ENCODE measurements at regions not wholly inside any gene's neighbourhood (a gene's known extent, or its start where the extent isn't known, plus 50 kb on each side); places are given as distances from the start of the nearest gene placed in this dataset.

DNA sequence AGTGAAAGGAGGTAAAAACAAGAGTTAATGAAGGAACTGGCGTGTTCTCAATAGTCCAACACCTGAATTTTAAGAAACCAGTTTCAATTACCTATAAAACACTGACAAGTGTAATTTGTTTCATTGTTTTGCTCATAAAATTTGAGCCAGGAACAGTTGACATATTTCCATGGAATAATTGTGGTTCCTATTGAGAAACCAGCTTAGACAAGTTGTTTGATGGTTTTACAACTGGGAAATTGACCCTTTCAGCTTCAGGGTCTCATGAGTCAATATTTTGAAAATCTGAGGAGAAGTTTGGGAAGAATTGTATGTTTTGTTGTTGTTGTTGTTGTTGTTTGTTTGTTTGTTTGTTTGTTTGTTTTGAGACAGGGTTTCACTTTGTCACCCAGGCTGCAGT, 69.1 kb upstream of the GADD45A start:
- no peak for DNase-seq (ENCODE audit: low spot score)
- TF ChIP-seq, protein P1, sequence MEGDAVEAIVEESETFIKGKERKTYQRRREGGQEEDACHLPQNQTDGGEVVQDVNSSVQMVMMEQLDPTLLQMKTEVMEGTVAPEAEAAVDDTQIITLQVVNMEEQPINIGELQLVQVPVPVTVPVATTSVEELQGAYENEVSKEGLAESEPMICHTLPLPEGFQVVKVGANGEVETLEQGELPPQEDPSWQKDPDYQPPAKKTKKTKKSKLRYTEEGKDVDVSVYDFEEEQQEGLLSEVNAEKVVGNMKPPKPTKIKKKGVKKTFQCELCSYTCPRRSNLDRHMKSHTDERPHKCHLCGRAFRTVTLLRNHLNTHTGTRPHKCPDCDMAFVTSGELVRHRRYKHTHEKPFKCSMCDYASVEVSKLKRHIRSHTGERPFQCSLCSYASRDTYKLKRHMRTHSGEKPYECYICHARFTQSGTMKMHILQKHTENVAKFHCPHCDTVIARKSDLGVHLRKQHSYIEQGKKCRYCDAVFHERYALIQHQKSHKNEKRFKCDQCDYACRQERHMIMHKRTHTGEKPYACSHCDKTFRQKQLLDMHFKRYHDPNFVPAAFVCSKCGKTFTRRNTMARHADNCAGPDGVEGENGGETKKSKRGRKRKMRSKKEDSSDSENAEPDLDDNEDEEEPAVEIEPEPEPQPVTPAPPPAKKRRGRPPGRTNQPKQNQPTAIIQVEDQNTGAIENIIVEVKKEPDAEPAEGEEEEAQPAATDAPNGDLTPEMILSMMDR (IDR thresholded peaks at IDR 0.05; ENCODE audit: extremely low read depth, insufficient read depth, missing control alignments) = no peak
- in situ Hi-C loops (cut with MboI; ENCODE audit: low pct_unique_long_range_greater_than_20kb, low sequenced_read_pairs, unreplicated experiment) = no loop called here

DNA sequence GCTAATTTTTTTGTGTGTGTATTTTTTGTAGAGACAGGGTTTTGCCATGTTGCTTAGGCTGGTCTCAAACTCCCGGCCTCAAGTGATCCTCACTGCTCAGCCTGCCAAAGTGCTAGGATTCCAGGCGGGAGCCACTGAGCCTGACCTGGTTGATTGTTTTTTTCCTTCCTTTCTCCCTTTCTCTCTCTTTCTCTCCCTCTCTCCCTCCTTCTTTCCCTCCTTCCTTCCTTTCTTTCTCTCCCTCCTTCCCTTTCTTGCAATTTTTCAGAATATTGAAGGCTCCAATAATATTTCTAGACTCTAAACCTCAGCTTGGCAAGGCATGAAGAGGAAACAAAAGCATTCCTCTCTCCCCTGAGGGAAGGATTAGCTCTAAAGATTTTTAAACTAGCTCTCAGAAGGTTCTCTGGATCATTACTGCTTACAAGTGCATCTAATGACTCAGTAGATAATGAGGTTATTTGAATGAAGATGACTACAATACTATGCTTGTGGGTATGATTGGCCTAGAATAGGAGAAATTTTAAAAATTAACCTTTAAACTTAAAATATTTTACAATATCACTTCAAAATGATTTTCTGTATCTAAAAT, 68.5 kb upstream of the GADD45A start:
- in situ Hi-C loops (cut with MboI; ENCODE audit: low pct_unique_long_range_greater_than_20kb, low sequenced_read_pairs, unreplicated experiment) = no loop called here
- DNase-seq (ENCODE audit: low spot score) = no peak
- TF ChIP-seq, protein P1 (IDR thresholded peaks at IDR 0.05; ENCODE audit: extremely low read depth, insufficient read depth, missing control alignments) = no peak

DNA sequence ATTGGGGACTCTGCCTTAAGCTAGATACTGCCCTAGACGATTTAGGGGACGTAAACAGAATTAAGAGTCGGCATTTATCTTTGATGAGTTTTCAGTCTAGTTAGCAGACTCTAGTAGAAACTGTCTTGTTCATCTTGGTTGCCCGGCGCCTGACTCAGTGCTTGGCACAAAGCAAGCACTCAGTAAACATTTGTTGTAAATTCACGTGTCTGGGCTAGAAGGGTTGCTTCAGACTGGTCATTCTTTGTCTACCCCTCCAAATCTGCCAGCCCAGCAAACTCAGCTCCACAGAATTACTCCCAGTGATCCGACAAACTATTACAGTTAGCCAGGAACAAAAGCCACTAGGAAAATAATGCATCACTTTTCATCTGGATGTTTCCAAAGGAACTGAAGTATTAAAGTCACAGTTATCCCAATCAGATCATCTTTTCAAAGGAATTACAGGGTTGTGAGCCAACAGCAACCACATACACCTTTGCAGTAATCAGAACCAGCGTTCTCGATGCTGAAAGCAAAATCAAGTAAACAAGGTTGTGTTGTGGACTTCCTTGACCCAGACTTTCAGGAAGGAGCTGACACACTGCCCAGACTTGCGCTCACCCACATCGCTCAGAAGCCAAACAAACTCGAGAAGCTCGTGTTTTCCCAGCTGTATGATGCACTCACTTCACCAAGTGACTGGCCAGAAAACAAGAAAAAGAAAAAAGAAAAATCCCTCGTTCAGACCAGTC, 66.5 kb upstream of the GADD45A start:
- DNase-seq (ENCODE audit: low spot score) = no peak
- in situ Hi-C loops (cut with MboI; ENCODE audit: low pct_unique_long_range_greater_than_20kb, low sequenced_read_pairs, unreplicated experiment) = no loop called here
- TF ChIP-seq, protein P1 (IDR thresholded peaks at IDR 0.05; ENCODE audit: extremely low read depth, insufficient read depth, missing control alignments) = no peak

DNA sequence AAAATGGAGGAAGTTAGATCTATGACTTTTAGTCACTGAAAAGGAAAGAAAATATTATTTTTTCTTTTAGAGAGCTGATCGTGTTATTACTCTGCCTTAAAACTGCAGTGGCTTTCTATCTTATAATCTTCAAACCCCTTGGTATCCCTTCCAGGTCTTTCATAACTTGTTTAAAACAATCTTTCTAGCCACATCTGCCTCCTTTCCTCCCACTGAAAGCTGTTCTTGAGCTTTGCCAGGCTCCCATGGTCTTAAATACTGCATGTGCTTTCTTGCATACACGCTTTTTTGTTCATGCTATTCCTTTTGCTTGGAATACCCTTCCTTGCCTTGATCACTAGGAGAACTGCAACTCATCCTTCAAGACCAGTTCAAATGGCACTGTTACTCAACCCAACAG, 65.9 kb upstream of the GADD45A start:
- in situ Hi-C loops (cut with MboI; ENCODE audit: low pct_unique_long_range_greater_than_20kb, low sequenced_read_pairs, unreplicated experiment) = no loop called here
- TF ChIP-seq, protein P1 (IDR thresholded peaks at IDR 0.05; ENCODE audit: extremely low read depth, insufficient read depth, missing control alignments) = no peak
- DNase-seq (ENCODE audit: low spot score) = no peak

DNA sequence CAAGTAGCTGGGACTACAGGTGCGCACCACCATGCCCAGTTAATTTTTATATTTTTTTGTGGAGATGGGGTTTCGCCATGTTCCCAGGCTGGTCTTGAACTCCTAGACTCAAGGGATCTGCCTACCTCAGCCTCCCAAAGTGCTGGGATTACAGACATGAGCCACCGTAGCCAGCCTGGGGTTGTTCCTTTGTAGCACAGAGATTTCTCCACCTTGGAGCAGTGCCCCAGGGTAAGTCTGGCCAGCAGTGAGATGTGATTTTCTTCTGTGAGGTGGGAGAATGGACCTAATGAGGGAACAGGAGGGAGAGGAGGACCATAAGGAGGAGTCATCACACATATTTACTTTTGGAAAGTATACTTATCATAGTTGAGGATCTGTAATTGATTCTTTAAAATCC, 61.1 kb upstream of the GADD45A start:
- DNase-seq (ENCODE audit: low spot score) = no peak
- in situ Hi-C loops (cut with MboI; ENCODE audit: low pct_unique_long_range_greater_than_20kb, low sequenced_read_pairs, unreplicated experiment) = no loop called here
- TF ChIP-seq, protein P1 (IDR thresholded peaks at IDR 0.05; ENCODE audit: extremely low read depth, insufficient read depth, missing control alignments) = no peak

DNA sequence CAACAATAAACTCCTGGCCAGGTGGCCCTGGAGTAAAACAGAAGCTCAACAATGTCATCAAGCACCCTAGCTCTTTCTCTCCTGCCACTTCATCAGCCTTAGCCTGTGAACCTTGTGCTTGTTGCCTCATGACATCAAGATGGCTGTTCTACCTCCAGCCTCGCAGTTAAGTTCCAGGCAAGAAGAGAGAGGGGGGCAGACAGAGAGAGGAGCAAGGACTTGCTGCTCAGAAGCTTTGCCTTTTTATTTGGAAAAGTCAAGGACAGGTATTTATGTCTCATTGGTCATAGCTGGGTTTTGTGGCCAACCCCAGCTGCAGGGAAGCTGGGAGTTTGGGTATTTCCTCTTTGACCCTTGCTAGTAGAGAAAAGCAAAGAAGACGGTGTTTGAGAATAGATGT, 60.3 kb upstream of the GADD45A start:
- in situ Hi-C loops (cut with MboI; ENCODE audit: low pct_unique_long_range_greater_than_20kb, low sequenced_read_pairs, unreplicated experiment) = no loop called here
- TF ChIP-seq, protein P1 (IDR thresholded peaks at IDR 0.05; ENCODE audit: extremely low read depth, insufficient read depth, missing control alignments) = no peak

More for the DNA sequence above, 60.3 kb upstream of the GADD45A start:
- DNase-seq (ENCODE audit: low spot score) = no peak
